Body of pancreas (tissue), 4 donors: ENCODE measurements at regions not wholly inside any gene's neighbourhood (a gene's known extent, or its start where the extent isn't known, plus 50 kb on each side); places are given as distances from the start of the nearest gene placed in this dataset.
"Not testable (repeated sequence)": the region's sequence is repeated elsewhere in the genome, so short reads cannot be mapped to it uniquely, and the experiment has no call there.

Source experiments
- ATAC-seq: fragments of 150-250 bp; one replicate; pipeline ENCODE4 v1.9.1; 2016
- DNase-seq, 4 donors: peaks; one replicate each; pipeline ENCODE4 v3.0.0-alpha.2; 2019
- H3K27ac ChIP-seq, 4 donors: fragments of 200-600 bp; sonication (generic); 1 replicate in 3 of 4; 2 replicates in 1 of 4; pipeline versions ENCODE4 v1.5.1 to v1.6.1; 2016 to 2019; ENCODE audit warnings: mild to moderate bottlenecking in 1 of 4, mixed read lengths in 1 of 4, moderate library complexity in 1 of 4
- H3K27me3 ChIP-seq, 2 donors: fragments of 200-600 bp; sonication (generic); one replicate each; pipeline ENCODE4 v1.6.0; 2016; ENCODE audit warnings: mild to moderate bottlenecking in 1 of 2
- H3K36me3 ChIP-seq, 2 donors: fragments of 200-600 bp; sonication (generic); replicated peaks in 1 of 2; 2 replicates each; pipeline ENCODE4 v1.5.1; 2016; ENCODE audit warnings: low read depth in 2 of 2; ENCODE audit not compliant: insufficient read depth in 1 of 2
- H3K4me1 ChIP-seq: fragments of 200-600 bp; sonication (generic); one replicate; pipeline ENCODE4 v1.6.0; 2016
- H3K4me3 ChIP-seq, 2 donors: fragments of 200-600 bp; sonication (generic); 1 replicate in 1 of 2; 2 replicates in 1 of 2; pipeline ENCODE4 v1.5.1; 2016 to 2019
- H3K9me3 ChIP-seq, 3 donors: fragments of 200-600 bp; sonication (generic); 1 replicate in 2 of 3; 2 replicates in 1 of 3; pipeline ENCODE4 v1.5.1; 2016
- CTCF ChIP-seq, 7 experiments: fragments of 450-650 bp in 4 of 7; fragments of 200-600 bp in 3 of 7; sonication (generic) in 3 of 7; IDR thresholded peaks; one replicate each; pipeline ENCODE4 v1.5.1; 2016 to 2019; ENCODE audit warnings: antibody characterized with exemption in 7 of 7
- POLR2A ChIP-seq, 3 donors: fragments of 450-650 bp; IDR thresholded peaks; one replicate each; pipeline ENCODE4 v1.6.1; 2016; ENCODE audit warnings: antibody characterized with exemption in 3 of 3, mild to moderate bottlenecking in 2 of 3
- WGBS, 2 donors: methylation state at CpG; one replicate each; pipeline ENCODE4 v1.1.5; 2017; 5-methylcytosine and 5-hydroxymethylcytosine counted together
- intact Hi-C: fragments of 100-400 bp; cut with DNase I; formaldehyde crosslinking; loops from one replicate; pipeline ENCODE4 v1.15.1; 2023

DNA sequence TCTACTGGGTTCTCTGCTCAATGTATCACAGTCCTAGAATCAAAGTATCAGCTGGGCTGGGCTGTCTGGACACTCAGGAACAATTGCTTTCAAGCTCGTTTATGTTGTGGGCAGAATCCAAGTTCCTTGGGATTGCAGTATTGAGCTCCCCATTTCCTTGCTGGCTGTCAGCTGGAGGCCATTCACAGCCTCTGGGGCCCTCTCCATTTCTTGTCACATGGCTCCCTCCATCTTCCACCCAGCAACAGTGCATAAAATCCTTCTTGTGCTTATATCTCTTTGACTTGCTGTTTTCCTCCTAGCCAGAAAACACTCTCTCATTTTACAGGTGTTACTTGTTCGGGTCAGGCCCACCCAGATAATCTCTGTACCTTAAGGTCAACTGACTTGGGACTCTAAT, 363.5 kb downstream of the IGSF11 start:
- Histone ChIP-seq H3K36me3 (no peaks in the 10 kb centered on the region), H3K4me1 (no peaks in the 10 kb centered on the region), H3K27me3 (no peaks in the 10 kb centered on the region), H3K9me3 (no peaks in the 10 kb centered on the region), H3K27ac (no peak overlapping the region), H3K4me3 (no peak overlapping the region)
- ATAC-seq, result no peak
- TF ChIP-seq CTCF (IDR thresholded peaks at IDR 0.05) (no peak), POLR2A (IDR thresholded peaks at IDR 0.05) (no peak)
- WGBS, 2 donors, result 42 to 68% methylated on average over 2 of the region's 2 CpGs
- intact Hi-C loops, result no loop called here
- no peak for DNase-seq

DNA sequence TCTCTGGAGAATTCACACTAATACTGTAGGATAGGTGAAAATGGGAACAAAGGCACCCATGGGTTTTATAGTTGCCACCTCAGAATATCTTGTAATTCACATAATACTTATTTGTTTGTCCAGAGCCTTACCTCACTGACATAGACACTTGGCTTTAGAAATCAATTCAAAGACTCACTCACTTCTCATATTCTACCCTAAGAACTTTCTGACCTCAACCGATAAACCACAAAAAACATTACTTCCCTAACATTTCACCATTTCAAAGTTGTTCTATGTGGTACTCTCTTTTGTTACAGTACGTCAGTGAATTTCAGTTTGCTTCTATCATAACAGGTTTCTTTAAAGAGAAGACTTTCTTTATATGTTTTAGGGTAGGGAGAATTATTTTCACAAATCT, 359.3 kb downstream of the IGSF11 start:
- no peak for DNase-seq
- no peaks in the 10 kb centered on the region for H3K36me3 ChIP-seq
- WGBS, 2 donors, result 82 to 91% methylated on average over 2 of the region's 2 CpGs
- no peak overlapping the region for H3K27ac ChIP-seq
- H3K27me3 ChIP-seq, result no peaks in the 10 kb centered on the region
- no peaks in the 10 kb centered on the region for H3K4me1 ChIP-seq
- H3K9me3 ChIP-seq, result no peaks in the 10 kb centered on the region
- intact Hi-C loops, result no loop called here
- TF ChIP-seq CTCF (IDR thresholded peaks at IDR 0.05) (no peak), POLR2A (IDR thresholded peaks at IDR 0.05) (no peak)
- no peak overlapping the region for H3K4me3 ChIP-seq
- no peak for ATAC-seq

DNA sequence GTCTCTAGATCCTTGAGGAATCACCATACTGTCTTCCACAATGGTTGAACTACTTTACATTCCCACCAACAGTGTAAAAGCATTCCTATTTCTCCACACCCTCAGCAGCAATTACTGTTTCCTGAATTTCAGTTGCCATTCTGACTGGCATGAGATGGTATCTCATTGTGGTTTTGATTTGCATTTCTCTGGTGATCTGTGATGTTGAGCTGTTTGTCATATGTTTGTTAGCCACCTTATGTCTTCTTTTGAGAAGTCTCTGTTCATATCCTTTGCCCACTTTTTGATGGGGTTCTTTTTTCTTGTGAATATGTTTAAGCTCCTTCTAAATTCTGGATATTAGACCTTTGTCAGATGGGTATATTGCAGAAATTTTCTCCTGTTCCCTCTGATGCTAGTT, 356.0 kb downstream of the IGSF11 start:
- ATAC-seq, DNase-seq, H3K4me1 ChIP-seq, H3K4me3 ChIP-seq, H3K9me3 ChIP-seq, H3K36me3 ChIP-seq, H3K27me3 ChIP-seq, intact Hi-C loops, H3K27ac ChIP-seq: not testable (repeated sequence)

GRCh38 chr3:118682921-118683320, 351.7 kb downstream of the IGSF11 start:
- no peak overlapping the region for H3K27ac ChIP-seq
- 54 to 69% methylated on average over 2 of the region's 2 CpGs for WGBS, 2 donors
- no peaks in the 10 kb centered on the region for H3K9me3 ChIP-seq
- H3K4me3 ChIP-seq, result no peak overlapping the region
- DNase-seq (peak in 1 of 4 donors; percentile 2), ATAC-seq (no peak)
- H3K4me1 ChIP-seq, result no peaks in the 10 kb centered on the region
- intact Hi-C loops, result no loop called here
- H3K27me3 ChIP-seq, result no peaks in the 10 kb centered on the region
- TF ChIP-seq CTCF (IDR thresholded peaks at IDR 0.05), result no peak
- TF ChIP-seq POLR2A (IDR thresholded peaks at IDR 0.05), result no peak
- no peaks in the 10 kb centered on the region for H3K36me3 ChIP-seq

DNA sequence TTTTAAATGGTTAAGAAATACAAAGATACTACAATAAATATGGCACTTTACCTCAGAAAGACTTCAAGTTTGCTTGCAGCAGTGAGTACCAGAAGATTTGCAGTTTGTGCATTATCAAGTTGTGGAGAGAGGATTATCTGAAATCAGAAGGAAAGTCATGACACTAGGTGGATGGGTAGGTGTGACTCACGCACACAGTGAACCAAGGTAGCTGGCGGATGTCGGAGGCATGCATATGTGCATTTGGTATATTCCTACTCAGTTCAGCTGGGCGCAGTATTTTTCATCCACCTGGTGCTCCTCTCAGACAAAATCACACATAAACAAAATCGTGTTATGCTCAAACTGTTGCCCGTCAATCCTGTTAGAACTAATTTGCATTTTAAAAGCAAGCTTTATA, 351.0 kb downstream of the IGSF11 start:
- Histone ChIP-seq H3K9me3 (no peaks in the 10 kb centered on the region), H3K36me3 (no peaks in the 10 kb centered on the region), H3K4me1 (no peaks in the 10 kb centered on the region), H3K27ac (no peak overlapping the region), H3K27me3 (no peaks in the 10 kb centered on the region), H3K4me3 (no peak overlapping the region)
- ATAC-seq (no peak), DNase-seq (no peak)
- WGBS, 2 donors, result 86 to 88% methylated on average over 6 of the region's 6 CpGs
- TF ChIP-seq CTCF (IDR thresholded peaks at IDR 0.05) (no peak), POLR2A (IDR thresholded peaks at IDR 0.05) (no peak)
- intact Hi-C loops, result no loop called here
